Omental fat pad (tissue), 3 donors: ENCODE measurements at regions not wholly inside any gene's neighbourhood (a gene's known extent, or its start where the extent isn't known, plus 50 kb on each side); places are given as distances from the start of the nearest gene placed in this dataset.

ENCODE experiments used
- ATAC-seq: fragments of 150-250 bp; one replicate; pipeline ENCODE4 v1.9.1; 2016; ENCODE audit warnings: mild to moderate bottlenecking, moderate library complexity; ENCODE audit not compliant: low FRiP score
- DNase-seq: peaks from one replicate; pipeline ENCODE4 v3.0.0-alpha.2; 2019; ENCODE audit warnings: low spot score
- TF ChIP-seq, protein P1 (sequence below), 3 donors: fragments of 450-650 bp; IDR thresholded peaks; one replicate each; pipeline ENCODE4 v1.5.1; 2016 to 2017; ENCODE audit warnings: antibody characterized with exemption in 3 of 3, mild to moderate bottlenecking in 3 of 3, moderate library complexity in 2 of 3

DNA sequence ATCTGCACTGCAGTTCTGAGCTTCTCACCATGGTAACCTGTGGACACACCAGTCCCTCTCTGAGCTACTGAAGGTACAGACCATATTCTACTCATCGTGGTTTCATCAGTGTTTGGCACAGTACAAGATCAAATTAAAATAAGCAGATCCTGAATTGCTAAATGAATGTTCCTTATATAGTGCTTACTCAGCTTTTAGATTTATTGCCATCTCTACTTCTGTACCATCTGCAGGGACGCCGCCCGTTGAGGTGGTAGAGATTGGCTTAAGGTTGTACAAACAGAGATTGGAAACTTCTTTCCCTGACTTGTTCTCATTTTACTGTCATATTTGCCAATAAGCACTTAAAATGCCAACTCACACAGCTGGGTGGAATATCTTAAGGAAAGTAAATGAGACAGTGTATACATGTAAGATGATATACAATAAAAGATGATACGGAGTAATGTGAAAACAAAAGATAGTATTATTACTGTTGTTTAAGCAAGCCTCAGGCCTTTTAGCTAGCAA, 223.4 kb upstream of the FOXQ1 start:
- ATAC-seq, result peak; percentile 38
- no peak for DNase-seq
- TF ChIP-seq, protein P1, sequence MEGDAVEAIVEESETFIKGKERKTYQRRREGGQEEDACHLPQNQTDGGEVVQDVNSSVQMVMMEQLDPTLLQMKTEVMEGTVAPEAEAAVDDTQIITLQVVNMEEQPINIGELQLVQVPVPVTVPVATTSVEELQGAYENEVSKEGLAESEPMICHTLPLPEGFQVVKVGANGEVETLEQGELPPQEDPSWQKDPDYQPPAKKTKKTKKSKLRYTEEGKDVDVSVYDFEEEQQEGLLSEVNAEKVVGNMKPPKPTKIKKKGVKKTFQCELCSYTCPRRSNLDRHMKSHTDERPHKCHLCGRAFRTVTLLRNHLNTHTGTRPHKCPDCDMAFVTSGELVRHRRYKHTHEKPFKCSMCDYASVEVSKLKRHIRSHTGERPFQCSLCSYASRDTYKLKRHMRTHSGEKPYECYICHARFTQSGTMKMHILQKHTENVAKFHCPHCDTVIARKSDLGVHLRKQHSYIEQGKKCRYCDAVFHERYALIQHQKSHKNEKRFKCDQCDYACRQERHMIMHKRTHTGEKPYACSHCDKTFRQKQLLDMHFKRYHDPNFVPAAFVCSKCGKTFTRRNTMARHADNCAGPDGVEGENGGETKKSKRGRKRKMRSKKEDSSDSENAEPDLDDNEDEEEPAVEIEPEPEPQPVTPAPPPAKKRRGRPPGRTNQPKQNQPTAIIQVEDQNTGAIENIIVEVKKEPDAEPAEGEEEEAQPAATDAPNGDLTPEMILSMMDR (IDR thresholded peaks at IDR 0.05), result no peak

DNA sequence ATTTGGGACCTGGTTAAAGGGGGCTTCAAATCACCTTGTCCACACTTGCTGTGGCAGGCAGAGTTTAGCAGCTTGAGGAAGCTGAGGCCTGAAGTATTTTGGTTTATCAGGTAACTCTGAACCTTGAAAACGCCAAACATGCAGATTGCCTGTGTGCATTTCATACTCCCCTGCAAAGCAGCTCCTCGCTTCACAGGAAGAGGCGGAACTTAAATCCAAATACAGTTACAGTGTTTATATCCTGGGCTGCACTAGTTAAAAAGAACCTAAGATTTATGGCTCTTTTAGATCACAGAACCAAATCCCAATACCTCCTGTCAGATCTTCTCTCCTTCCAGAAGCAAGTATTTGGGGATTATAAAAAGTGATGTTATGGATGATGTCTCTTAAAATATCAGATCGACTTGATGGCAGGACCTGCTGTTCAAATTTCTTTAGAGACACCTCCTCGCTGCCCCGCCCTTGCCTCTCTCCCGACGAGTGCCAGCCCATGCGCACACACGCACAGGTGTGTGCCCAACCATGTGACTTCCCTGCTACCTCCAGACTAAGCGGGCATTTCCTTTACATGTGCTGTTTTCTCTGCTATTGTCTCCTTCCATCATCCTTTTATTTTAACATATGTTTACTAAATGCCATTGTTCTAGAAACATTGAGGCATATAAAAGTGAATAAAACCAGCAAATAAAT, 224.6 kb upstream of the FOXQ1 start:
- TF ChIP-seq, protein P1 (IDR thresholded peaks at IDR 0.05), result no peak
- DNase-seq, result no peak

DNA sequence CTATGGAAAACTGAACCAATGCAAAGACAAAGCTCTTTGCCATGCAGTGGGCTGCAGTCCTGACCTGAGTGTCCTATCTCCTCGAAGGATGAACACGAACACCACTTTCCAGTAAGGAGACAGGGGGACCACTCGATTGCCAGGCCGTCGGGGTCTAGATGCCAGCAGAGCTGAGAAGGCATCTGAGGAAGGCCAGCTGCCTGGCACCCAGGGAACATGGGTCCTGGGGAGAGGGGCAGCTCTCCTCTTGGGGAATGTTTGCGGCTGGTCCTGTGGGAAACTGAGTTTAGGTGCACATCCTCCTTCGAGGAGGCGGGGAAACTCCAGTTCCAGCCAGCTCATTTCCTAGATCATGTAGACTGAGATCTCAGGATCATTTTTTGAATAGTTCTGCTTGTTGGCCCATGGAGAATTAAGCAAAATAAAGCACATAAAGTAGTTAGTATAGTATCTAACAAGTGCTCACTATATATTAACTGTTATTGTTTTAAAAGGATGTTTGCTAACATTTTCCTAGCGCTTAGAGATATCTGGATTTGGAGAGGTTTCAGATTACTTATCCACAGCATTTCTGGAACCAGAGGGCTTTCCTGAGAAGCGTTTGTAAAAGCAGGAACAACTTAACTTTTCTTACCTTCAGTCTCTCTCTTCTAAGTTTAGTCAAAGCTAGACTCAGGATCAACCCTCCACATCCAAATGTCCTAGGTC, 225.3 kb upstream of the FOXQ1 start:
- TF ChIP-seq, protein P1 (IDR thresholded peaks at IDR 0.05), result no peak
- ATAC-seq (no peak), DNase-seq (no peak)

More for the DNA sequence above, 224.6 kb upstream of the FOXQ1 start:
- no peak for ATAC-seq

DNA sequence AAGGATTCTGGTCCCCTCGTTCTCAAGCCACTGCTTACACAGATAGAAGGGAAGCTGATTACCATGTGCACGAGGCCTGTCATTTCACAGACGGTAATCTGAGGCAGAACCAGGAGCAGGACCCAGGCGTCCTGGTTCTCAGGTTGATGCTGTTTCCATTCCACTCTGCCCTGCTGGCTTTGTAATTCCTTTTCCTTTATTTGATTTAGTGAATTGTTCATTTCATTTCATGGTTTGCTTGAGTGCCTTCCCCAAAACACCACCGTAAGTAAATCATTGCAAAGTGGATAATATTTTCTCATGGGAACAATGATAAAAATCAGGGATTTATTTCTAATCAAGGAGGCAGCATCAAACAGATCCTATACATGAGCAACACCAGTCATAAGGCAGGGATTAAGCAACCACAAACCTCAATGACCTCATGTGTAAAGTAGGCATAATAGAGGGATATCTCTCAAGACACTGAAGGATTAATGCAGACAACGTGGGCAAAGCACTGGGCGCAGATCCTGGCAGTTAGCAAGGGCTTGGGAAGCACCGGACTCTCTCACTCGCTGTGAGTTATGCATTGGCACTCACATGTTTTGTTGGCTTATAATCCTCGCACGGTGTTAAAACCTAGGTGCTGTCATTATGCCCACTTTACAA, 229.5 kb upstream of the FOXQ1 start:
- ATAC-seq, result peak; percentile 38
- DNase-seq, result no peak
- TF ChIP-seq, protein P1 (IDR thresholded peaks at IDR 0.05), result no peak

DNA sequence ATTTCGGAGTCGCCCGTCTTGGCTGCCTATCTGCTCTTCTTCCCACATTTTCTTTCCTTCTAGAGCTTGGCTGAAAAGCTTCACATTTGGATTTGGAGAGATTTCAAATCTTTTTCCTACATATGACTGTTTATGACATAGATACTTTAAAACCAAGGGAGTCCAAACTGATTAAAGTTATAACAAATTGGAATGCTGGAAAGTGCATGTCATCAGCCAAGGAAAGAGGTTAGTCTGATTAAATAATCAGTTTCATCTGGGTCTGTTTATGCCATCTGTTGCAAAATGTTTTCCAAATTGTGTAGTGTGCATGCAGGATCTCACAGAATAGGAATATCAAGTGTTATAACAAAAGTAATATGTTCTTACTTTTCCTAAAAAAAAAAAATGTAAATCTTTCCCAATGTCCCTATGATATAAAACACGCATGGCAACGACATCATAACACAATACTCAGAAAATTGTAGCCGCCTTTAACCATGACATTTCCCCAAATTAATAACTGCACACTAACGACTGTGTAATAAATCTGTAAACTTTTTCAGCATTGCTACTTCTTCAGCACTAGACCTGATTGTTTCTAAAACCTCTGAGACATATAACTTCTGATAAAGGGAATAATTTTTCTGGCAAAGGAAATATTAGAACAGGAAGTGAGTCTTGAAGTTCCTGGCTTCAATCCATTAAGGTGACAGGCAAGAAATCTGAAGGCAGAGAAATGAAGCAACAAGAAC, 230.2 kb upstream of the FOXQ1 start:
- no peak for ATAC-seq

More for the DNA sequence above, 230.2 kb upstream of the FOXQ1 start:
- TF ChIP-seq, protein P1 (IDR thresholded peaks at IDR 0.05), result no peak
- DNase-seq, result no peak
